IMR-90 (cell line): ENCODE measurements at regions not wholly inside any gene's neighbourhood (a gene's known extent, or its start where the extent isn't known, plus 50 kb on each side); places are given as distances from the start of the nearest gene placed in this dataset.

Source experiments
- ATAC-seq: fragments of 200-7000 bp; cut with Tn5 transposase; 2 replicates; pipeline ENCODE4 v1.9.1; 2020; ENCODE audit warnings: low read depth, mild to moderate bottlenecking, moderate library complexity
- BruUV-seq: library from RNA; stranded (reverse); fragments of 400-500 nt; replicated peaks from 2 replicates; lab custom pipeline; 2021; lab: Mats Ljungman, UMichigan
- CTCF ChIA-PET: fragments of 300-600 bp; formaldehyde crosslinking; extraction: SDS; loops from one replicate; lab custom pipeline; 2021; ENCODE audit warnings: antibody characterized with exemption; lab: Yijun Ruan, JAX
- POLR2A ChIA-PET: fragments of 300-600 bp; sonication (Branson Sonifier 250); formaldehyde crosslinking; loops from one replicate; lab custom pipeline; 2022; ENCODE audit warnings: antibody characterized with exemption; ENCODE audit not compliant: unreplicated experiment; lab: Charles Lee
- DNase-seq: peaks from one replicate; pipeline ENCODE4 v3.0.0; 2013
- H2AFZ ChIP-seq: replicated peaks from 2 replicates; pipeline ENCODE3; 2013; ENCODE audit warnings: low read length, mild to moderate bottlenecking; ENCODE audit not compliant: poor library complexity
- H2AK5ac ChIP-seq: 2 replicates; pipeline ENCODE4 v1.6.1; 2013; ENCODE audit warnings: low read depth, low read length, inconsistent platforms
- H2AK9ac ChIP-seq: replicated peaks from 2 replicates; pipeline ENCODE3; 2013; ENCODE audit warnings: mild to moderate bottlenecking, low read depth, low read length, moderate library complexity; ENCODE audit not compliant: poor library complexity
- H2BK120ac ChIP-seq: 2 replicates; pipeline ENCODE4 v1.6.1; 2013; ENCODE audit warnings: low read depth, low read length, inconsistent platforms
- H2BK15ac ChIP-seq: 3 replicates; pipeline ENCODE4 v1.6.1; 2013; ENCODE audit warnings: low read depth, low read length, inconsistent platforms
- H2BK20ac ChIP-seq: 2 replicates; pipeline ENCODE4 v1.6.1; 2013; ENCODE audit warnings: low read depth, mild to moderate bottlenecking, inconsistent platforms, low read length, moderate library complexity
- H2BK5ac ChIP-seq: 2 replicates; pipeline ENCODE4 v1.6.1; 2013; ENCODE audit warnings: mild to moderate bottlenecking, low read depth, low read length, inconsistent platforms; ENCODE audit not compliant: poor library complexity, severe bottlenecking
- H3K14ac ChIP-seq: replicated peaks from 2 replicates; pipeline ENCODE4 v1.6.1; 2013; ENCODE audit warnings: low read depth, low read length, inconsistent platforms
- H3K18ac ChIP-seq: 2 replicates; pipeline ENCODE4 v1.6.1; 2013; ENCODE audit warnings: low read depth, low read length, control low read depth
- H3K23ac ChIP-seq: 2 replicates; pipeline ENCODE4 v1.6.1; 2013; ENCODE audit warnings: low read depth, low read length, inconsistent platforms
- H3K27ac ChIP-seq: 2 replicates; pipeline ENCODE4 v1.5.1; 2013; ENCODE audit warnings: mild to moderate bottlenecking, control low read depth, low read length; ENCODE audit not compliant: insufficient read depth
- H3K27me3 ChIP-seq: 2 replicates; pipeline ENCODE4 v1.6.1; 2013; ENCODE audit warnings: low read length; ENCODE audit not compliant: control insufficient read depth, insufficient read depth
- H3K36me3 ChIP-seq: 2 replicates; pipeline ENCODE4 v1.6.1; 2013; ENCODE audit warnings: low read length, mixed read lengths; ENCODE audit not compliant: control insufficient read depth, insufficient read depth
- H3K4ac ChIP-seq: 2 replicates; pipeline ENCODE4 v1.6.1; 2013; ENCODE audit warnings: low read depth, low read length, inconsistent platforms
- H3K4me1 ChIP-seq: 2 replicates; pipeline ENCODE4 v1.6.1; 2013; ENCODE audit warnings: low read length, mixed read lengths; ENCODE audit not compliant: control insufficient read depth, insufficient read depth
- H3K4me2 ChIP-seq: 2 replicates; pipeline ENCODE4 v1.6.1; 2013; ENCODE audit warnings: low read depth, mild to moderate bottlenecking, control low read depth, low read length, moderate library complexity
- H3K4me3 ChIP-seq: 2 replicates; pipeline ENCODE4 v1.5.1; 2013; ENCODE audit warnings: low read depth, mild to moderate bottlenecking, control low read depth, low read length, moderate library complexity; ENCODE audit not compliant: insufficient read depth
- H3K56ac ChIP-seq: 2 replicates; pipeline ENCODE4 v1.6.1; 2013; ENCODE audit warnings: low read length, inconsistent platforms; ENCODE audit not compliant: insufficient read depth; ENCODE audit errors: extremely low read depth
- H3K79me1 ChIP-seq, 2 experiments: 2 replicates each; pipeline ENCODE4 v1.6.1; 2013; ENCODE audit warnings: low read length in 2 of 2, inconsistent platforms in 1 of 2, low read depth in 1 of 2
- H3K9ac ChIP-seq: 2 replicates; pipeline ENCODE4 v1.6.1; 2013; ENCODE audit warnings: low read depth, low read length, control low read depth
- H3K9me1 ChIP-seq: 2 replicates; pipeline ENCODE4 v1.6.1; 2013; ENCODE audit warnings: low read length, inconsistent platforms; ENCODE audit not compliant: insufficient read depth
- H3K9me3 ChIP-seq: 2 replicates; pipeline ENCODE4 v1.6.1; 2013; ENCODE audit warnings: low read length; ENCODE audit not compliant: control insufficient read depth, insufficient read depth
- H4K20me1 ChIP-seq: 2 replicates; pipeline ENCODE4 v1.6.1; 2013; ENCODE audit warnings: low read length, inconsistent platforms; ENCODE audit not compliant: insufficient read depth
- H4K5ac ChIP-seq: 2 replicates; pipeline ENCODE4 v1.6.1; 2013; ENCODE audit warnings: mild to moderate bottlenecking, low read depth, low read length, control low read depth
- H4K8ac ChIP-seq, 2 experiments: 2 replicates each; pipeline ENCODE4 v1.6.1; 2013; ENCODE audit warnings: low read depth in 2 of 2, low read length in 2 of 2, control low read depth in 1 of 2, inconsistent platforms in 1 of 2
- H4K91ac ChIP-seq: 2 replicates; pipeline ENCODE4 v1.6.1; 2013; ENCODE audit warnings: low read depth, low read length, inconsistent platforms; ENCODE audit not compliant: insufficient read depth
- BHLHE40 ChIP-seq: fragments of 150-350 bp; IDR thresholded peaks from 2 replicates; pipeline ENCODE4 v1.6.1; 2016; ENCODE audit warnings: mild to moderate bottlenecking, low read depth, low read length
- CEBPB ChIP-seq: IDR thresholded peaks from 2 replicates; pipeline ENCODE4 v1.6.1; 2012; ENCODE audit warnings: low read depth, low read length, improper control_type of control experiment
- CHD1 ChIP-seq: IDR thresholded peaks from 2 replicates; pipeline ENCODE4 v1.6.1; 2012; ENCODE audit warnings: low read depth, low read length, improper control_type of control experiment
- CTCF ChIP-seq: conservative IDR thresholded peaks from 2 replicates; pipeline ENCODE4 v1.5.1; 2012; ENCODE audit warnings: mild to moderate bottlenecking, low read depth, low read length, improper control_type of control experiment
- ELK1 ChIP-seq: fragments of 150-350 bp; IDR thresholded peaks from 2 replicates; pipeline ENCODE4 v1.6.1; 2016; ENCODE audit warnings: low read depth, mild to moderate bottlenecking, low read length, moderate library complexity, borderline replicate concordance
- FOS ChIP-seq: fragments of 150-350 bp; IDR thresholded peaks from 2 replicates; pipeline ENCODE4 v1.6.1; 2016; ENCODE audit warnings: low read depth, low read length
- MAFK ChIP-seq: IDR thresholded peaks from 2 replicates; pipeline ENCODE4 v1.6.1; 2012; ENCODE audit warnings: low read depth, low read length, improper control_type of control experiment
- MAZ ChIP-seq: IDR thresholded peaks from 2 replicates; pipeline ENCODE4 v1.6.1; 2012; ENCODE audit warnings: low read depth, mild to moderate bottlenecking, low read length, improper control_type of control experiment, moderate library complexity, borderline replicate concordance
- MXI1 ChIP-seq: IDR thresholded peaks from 2 replicates; pipeline ENCODE4 v1.6.1; 2012; ENCODE audit warnings: low read depth, mild to moderate bottlenecking, low read length, moderate library complexity, borderline replicate concordance
- NFE2L2 ChIP-seq: fragments of 150-350 bp; IDR thresholded peaks from 2 replicates; pipeline ENCODE4 v1.6.1; 2016; ENCODE audit warnings: low read depth, mild to moderate bottlenecking, low read length
- POLR2A ChIP-seq: IDR thresholded peaks from 2 replicates; pipeline ENCODE4 v1.6.1; 2012; ENCODE audit warnings: mild to moderate bottlenecking, low read depth, low read length
- RAD21 ChIP-seq: IDR thresholded peaks from 2 replicates; pipeline ENCODE4 v1.6.1; 2012; ENCODE audit warnings: low read length, improper control_type of control experiment
- RCOR1 ChIP-seq: IDR thresholded peaks from 2 replicates; pipeline ENCODE4 v1.6.1; 2012; ENCODE audit warnings: mild to moderate bottlenecking, low read length, improper control_type of control experiment; ENCODE audit not compliant: insufficient replicate concordance
- RFX5 ChIP-seq: IDR thresholded peaks from 2 replicates; pipeline ENCODE4 v1.8.0; 2012; ENCODE audit warnings: low read depth, mild to moderate bottlenecking, low read length, moderate library complexity
- SMC3 ChIP-seq: fragments of 150-350 bp; IDR thresholded peaks from 2 replicates; pipeline ENCODE4 v1.6.1; 2016; ENCODE audit warnings: low read depth, mild to moderate bottlenecking, antibody characterized with exemption, low read length, moderate library complexity
- USF2 ChIP-seq: fragments of 150-350 bp; IDR thresholded peaks from 2 replicates; pipeline ENCODE4 v1.6.1; 2017; ENCODE audit warnings: mild to moderate bottlenecking, antibody characterized with exemption, low read length, low read depth
- WGBS, 2 experiments: methylation state at CpG; one replicate each; pipeline versions ENCODE4 v1.1.5 to v1.1.7; 2013; ENCODE audit warnings: missing lambda C conversion rate in 2 of 2; ENCODE audit not compliant: insufficient read length in 1 of 2; ENCODE audit errors: extremely low coverage in 2 of 2; 5-methylcytosine and 5-hydroxymethylcytosine counted together
- dilution Hi-C: fragments of 300-500 bp; cut with HindIII; formaldehyde crosslinking; loops from one replicate; pipeline ENCODE4 v1.14.3; 2018; ENCODE audit warnings: low sequenced_read_pairs; ENCODE audit not compliant: unreplicated experiment
- in situ Hi-C: fragments of 300-500 bp; cut with MboI; formaldehyde crosslinking; loops from 3 replicates; pipeline ENCODE4 v1.14.3; 2019; ENCODE audit warnings: low sequenced_read_pairs, inconsistent platforms, mixed read lengths
- intact Hi-C: fragments of 100-400 bp; cut with micrococcal nuclease; formaldehyde crosslinking; loops from 2 replicates; pipeline ENCODE4 v1.10.0; 2022

GRCh38 chrX:3550871-3551270 lies 162.6 kb downstream of the PRKX start:
- H2BK5ac ChIP-seq: no peak overlapping the region
- no peak overlapping the region for H2BK15ac ChIP-seq
- H4K91ac ChIP-seq: no peak overlapping the region
- in situ Hi-C loops: no loop called here
- H4K8ac ChIP-seq: no peak overlapping the region
- H3K23ac ChIP-seq: no peak overlapping the region
- BruUV-seq: no TSS peak
- 80% methylated on average over 1 of the region's 4 CpGs; no CpG with 5 or more reads in 1 of the 2 experiments for WGBS, 2 experiments
- H3K27me3 ChIP-seq: no peaks in the 10 kb centered on the region
- no peaks in the 10 kb centered on the region for H3K9me1 ChIP-seq
- H3K14ac ChIP-seq: no peak overlapping the region
- ATAC-seq (no peak), DNase-seq (no peak)
- H3K27ac ChIP-seq: no peak overlapping the region
- H2AK9ac ChIP-seq: no peak overlapping the region
- no peak overlapping the region for H3K4ac ChIP-seq
- no peak overlapping the region for H2BK120ac ChIP-seq
- no peaks in the 10 kb centered on the region for H3K79me1 ChIP-seq
- no peak overlapping the region for H2AFZ ChIP-seq
- no peak overlapping the region for H2BK20ac ChIP-seq
- no peak overlapping the region for H3K18ac ChIP-seq
- no peak overlapping the region for H3K9ac ChIP-seq
- no peak overlapping the region for H4K5ac ChIP-seq
- no peak overlapping the region for H3K4me3 ChIP-seq
- no peak overlapping the region for H3K56ac ChIP-seq
- no peak overlapping the region for H3K4me2 ChIP-seq
- intact Hi-C loops: no loop called here
- no peak for TF ChIP-seq MAFK
- TF ChIP-seq FOS: no peak
- TF ChIP-seq USF2: no peak
- no peak for TF ChIP-seq RAD21
- no peak for TF ChIP-seq CHD1
- no peak for TF ChIP-seq CEBPB
- no peak for TF ChIP-seq CTCF
- TF ChIP-seq RFX5: no peak
- TF ChIP-seq BHLHE40: no peak
- no peak for TF ChIP-seq ELK1
- no peak for TF ChIP-seq POLR2A
- no peak for TF ChIP-seq RCOR1
- no peak for TF ChIP-seq NFE2L2
- no peak for TF ChIP-seq MAZ
- TF ChIP-seq MXI1: no peak
- no peak for TF ChIP-seq SMC3
- no peak overlapping the region for H2AK5ac ChIP-seq
- H4K20me1 ChIP-seq: no peaks in the 10 kb centered on the region
- peaks cover 5% of the 10 kb centered on the region for H3K4me1 ChIP-seq
- dilution Hi-C loops: no loop called here
- H3K36me3 ChIP-seq: no peaks in the 10 kb centered on the region
- ChIA-PET POLR2A (no interaction called here), CTCF (no interaction called here)
- H3K9me3 ChIP-seq: no peaks in the 10 kb centered on the region
